ENCODE measurements at regions not wholly inside any gene's neighbourhood (a gene's known extent, or its start where the extent isn't known, plus 50 kb on each side); places are given as distances from the start of the nearest gene placed in this dataset.

- TF ChIP-seq CTCF (IDR thresholded peaks at IDR 0.05) (no peak), POLR2A (IDR thresholded peaks at IDR 0.05) (no peak)
Measured at GRCh38 chr13:31614704-31615103, 124.6 kb upstream of the RXFP2 start.
